ENCODE measurements at regions not wholly inside any gene's neighbourhood (a gene's known extent, or its start where the extent isn't known, plus 50 kb on each side); places are given as distances from the start of the nearest gene placed in this dataset.
A peak's percentile ranks its signal among the peaks of the same experiment; 100 is the strongest.

DNA sequence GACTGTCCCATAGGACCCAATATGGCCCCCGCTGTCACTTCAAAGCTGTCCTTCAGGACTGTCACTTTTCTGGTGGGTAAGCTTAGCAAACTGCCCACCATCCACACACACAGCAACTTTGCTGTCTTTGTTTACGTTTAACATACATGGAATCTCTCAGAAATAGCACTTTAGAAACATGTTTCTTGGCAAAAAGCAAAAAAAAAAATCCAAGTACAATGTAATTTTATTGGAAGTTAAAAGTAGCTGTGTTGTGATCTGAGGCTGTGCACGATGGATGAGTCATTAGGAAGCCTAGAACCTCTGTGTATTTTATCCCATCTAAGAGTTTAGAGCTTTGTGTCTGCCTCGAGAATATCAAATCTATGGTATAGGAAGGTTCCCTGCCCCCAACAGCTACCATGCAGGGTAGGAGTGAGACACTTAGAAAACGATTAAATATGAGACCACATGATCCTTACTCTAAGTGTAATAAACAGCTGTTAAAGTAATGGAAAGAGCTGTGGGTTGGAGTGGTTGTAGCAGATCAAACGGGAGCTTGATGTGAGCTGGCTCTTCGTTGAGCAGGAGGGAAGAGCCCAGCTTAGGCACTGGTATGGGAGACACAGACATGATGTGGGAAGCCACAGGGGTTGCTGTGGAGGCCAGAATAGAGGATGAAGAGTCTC is 119.5 kb downstream of the PLEKHG1 start:
- 52% methylated on average over 7 of the region's 7 CpGs for WGBS (ENCODE audit: low lambda C conversion rate, missing lambda C conversion rate)

DNA sequence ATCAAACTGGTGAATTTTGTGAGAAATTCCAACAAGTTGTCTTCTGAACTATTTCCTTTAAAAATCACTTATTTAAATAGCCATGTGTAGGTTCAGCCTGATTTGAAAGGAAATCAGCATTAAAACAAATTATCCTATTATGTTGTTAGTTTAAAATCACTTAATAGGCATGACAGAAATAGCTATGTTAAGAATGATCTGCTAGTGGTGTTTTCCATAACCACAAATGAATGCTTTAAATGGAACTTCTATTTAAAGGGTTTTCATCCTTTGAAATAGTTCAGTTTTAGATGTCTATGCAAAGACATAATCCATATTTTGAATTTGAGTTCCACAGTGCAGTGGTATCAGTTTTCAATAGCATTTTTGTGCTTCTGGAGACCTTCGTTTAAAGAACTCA is 120.1 kb downstream of the PLEKHG1 start:
- no peak for DNase-seq (ENCODE audit: low spot score)
- H3K9me3 ChIP-seq (ENCODE audit: low read depth) = no peaks in the 10 kb centered on the region
- no peaks in the 10 kb centered on the region for H3K9me2 ChIP-seq (replicated peaks; ENCODE audit: insufficient read depth)
- peak overlapping the region; percentile 85 for H3K27ac ChIP-seq
- no peak overlapping the region for H3K4me3 ChIP-seq
- no peaks in the 10 kb centered on the region for H3K36me3 ChIP-seq (replicated peaks; ENCODE audit: insufficient read depth, low read depth)
- peaks cover 10% of the 10 kb centered on the region for H3K4me1 ChIP-seq (ENCODE audit: insufficient read depth)
- H3K27me3 ChIP-seq = no peaks in the 10 kb centered on the region
- H4K20me1 ChIP-seq (ENCODE audit: insufficient read depth, poor library complexity, severe bottlenecking) = no peaks in the 10 kb centered on the region
- H3K79me2 ChIP-seq = no peaks in the 10 kb centered on the region
- TF ChIP-seq, protein P1, sequence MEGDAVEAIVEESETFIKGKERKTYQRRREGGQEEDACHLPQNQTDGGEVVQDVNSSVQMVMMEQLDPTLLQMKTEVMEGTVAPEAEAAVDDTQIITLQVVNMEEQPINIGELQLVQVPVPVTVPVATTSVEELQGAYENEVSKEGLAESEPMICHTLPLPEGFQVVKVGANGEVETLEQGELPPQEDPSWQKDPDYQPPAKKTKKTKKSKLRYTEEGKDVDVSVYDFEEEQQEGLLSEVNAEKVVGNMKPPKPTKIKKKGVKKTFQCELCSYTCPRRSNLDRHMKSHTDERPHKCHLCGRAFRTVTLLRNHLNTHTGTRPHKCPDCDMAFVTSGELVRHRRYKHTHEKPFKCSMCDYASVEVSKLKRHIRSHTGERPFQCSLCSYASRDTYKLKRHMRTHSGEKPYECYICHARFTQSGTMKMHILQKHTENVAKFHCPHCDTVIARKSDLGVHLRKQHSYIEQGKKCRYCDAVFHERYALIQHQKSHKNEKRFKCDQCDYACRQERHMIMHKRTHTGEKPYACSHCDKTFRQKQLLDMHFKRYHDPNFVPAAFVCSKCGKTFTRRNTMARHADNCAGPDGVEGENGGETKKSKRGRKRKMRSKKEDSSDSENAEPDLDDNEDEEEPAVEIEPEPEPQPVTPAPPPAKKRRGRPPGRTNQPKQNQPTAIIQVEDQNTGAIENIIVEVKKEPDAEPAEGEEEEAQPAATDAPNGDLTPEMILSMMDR (IDR thresholded peaks at IDR 0.05; ENCODE audit: poor library complexity) = no peak
- TF ChIP-seq EZH2phosphoT487 (IDR thresholded peaks at IDR 0.05; ENCODE audit: low read depth, severe bottlenecking, unreplicated experiment) (no peak), EZH2 (IDR thresholded peaks at IDR 0.05; ENCODE audit: borderline replicate concordance) (no peak)
- WGBS (ENCODE audit: low lambda C conversion rate, missing lambda C conversion rate) = 67% methylated on average over 1 of the region's 1 CpG
- no peak overlapping the region for H2AFZ ChIP-seq
- H3K4me2 ChIP-seq = no peak overlapping the region

More for the DNA sequence above, 119.5 kb downstream of the PLEKHG1 start:
- H3K9me2 ChIP-seq (replicated peaks; ENCODE audit: insufficient read depth) = no peaks in the 10 kb centered on the region
- peaks cover 10% of the 10 kb centered on the region for H3K4me1 ChIP-seq (ENCODE audit: insufficient read depth)
- H3K27me3 ChIP-seq = no peaks in the 10 kb centered on the region
- H2AFZ ChIP-seq = no peak overlapping the region
- no peak overlapping the region for H3K4me2 ChIP-seq
- H3K36me3 ChIP-seq (replicated peaks; ENCODE audit: insufficient read depth, low read depth) = no peaks in the 10 kb centered on the region
- peak overlapping the region; percentile 85 for H3K27ac ChIP-seq
- H3K9me3 ChIP-seq (ENCODE audit: low read depth) = no peaks in the 10 kb centered on the region
- no peak for DNase-seq (ENCODE audit: low spot score)
- no peak overlapping the region for H3K4me3 ChIP-seq
- H4K20me1 ChIP-seq (ENCODE audit: insufficient read depth, poor library complexity, severe bottlenecking) = no peaks in the 10 kb centered on the region
- TF ChIP-seq EZH2phosphoT487 (IDR thresholded peaks at IDR 0.05; ENCODE audit: low read depth, severe bottlenecking, unreplicated experiment) = no peak
- TF ChIP-seq EZH2 (IDR thresholded peaks at IDR 0.05; ENCODE audit: borderline replicate concordance) = no peak
- TF ChIP-seq, protein P1 (IDR thresholded peaks at IDR 0.05; ENCODE audit: poor library complexity) = no peak
- H3K79me2 ChIP-seq = no peaks in the 10 kb centered on the region

DNA sequence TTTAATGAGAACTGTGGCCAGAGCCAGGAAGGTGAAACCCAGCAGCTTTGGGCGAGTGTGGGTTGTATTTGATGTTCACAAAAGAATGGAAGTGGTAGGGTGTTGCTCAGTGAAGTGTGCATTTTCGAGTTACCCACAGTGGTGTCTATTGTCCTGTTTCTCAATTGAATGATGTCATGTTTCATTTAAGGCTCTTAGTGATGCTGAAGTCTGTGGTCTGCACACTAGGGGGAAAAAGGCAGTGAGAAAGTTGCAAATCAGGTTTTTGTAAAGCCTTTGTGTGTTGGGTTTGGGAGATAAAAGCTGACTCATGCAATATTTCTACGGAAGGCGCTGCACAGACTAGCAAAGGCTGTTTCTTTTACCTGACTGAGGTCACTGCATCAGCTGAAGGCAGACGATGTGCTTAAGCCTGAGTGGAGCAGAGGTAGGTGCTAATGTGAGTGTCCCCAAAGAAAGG is 121.1 kb downstream of the PLEKHG1 start:
- Histone ChIP-seq H3K9me2 (replicated peaks; ENCODE audit: insufficient read depth) (no peaks in the 10 kb centered on the region), H3K36me3 (replicated peaks; ENCODE audit: insufficient read depth, low read depth) (no peaks in the 10 kb centered on the region), H4K20me1 (ENCODE audit: insufficient read depth, poor library complexity, severe bottlenecking) (no peaks in the 10 kb centered on the region), H3K27ac (peak overlapping the region; percentile 85), H3K4me1 (ENCODE audit: insufficient read depth) (peaks cover 10% of the 10 kb centered on the region), H3K4me3 (no peak overlapping the region), H3K9me3 (ENCODE audit: low read depth) (no peaks in the 10 kb centered on the region), H2AFZ (no peak overlapping the region), H3K79me2 (no peaks in the 10 kb centered on the region), H3K4me2 (peak overlapping the region; percentile 58), H3K27me3 (no peaks in the 10 kb centered on the region)
- peak; percentile 74 for DNase-seq (ENCODE audit: low spot score)
- WGBS (ENCODE audit: low lambda C conversion rate, missing lambda C conversion rate) = 22% methylated on average over 5 of the region's 5 CpGs
- TF ChIP-seq EZH2 (IDR thresholded peaks at IDR 0.05; ENCODE audit: borderline replicate concordance) (no peak), EZH2phosphoT487 (IDR thresholded peaks at IDR 0.05; ENCODE audit: low read depth, severe bottlenecking, unreplicated experiment) (no peak)
- TF ChIP-seq, protein P1 (IDR thresholded peaks at IDR 0.05; ENCODE audit: poor library complexity) = no peak

Measured in hepatocyte (in vitro differentiated cells).